Sigmoid colon (tissue), 6 donors: ENCODE measurements at regions not wholly inside any gene's neighbourhood (a gene's known extent, or its start where the extent isn't known, plus 50 kb on each side); places are given as distances from the start of the nearest gene placed in this dataset.

Experiments used
- DNase-seq: peaks from one replicate; pipeline ENCODE4 v3.0.0-alpha.2; 2019
- H3K27ac ChIP-seq, 4 donors: fragments of 200-600 bp; sonication (generic); one replicate each; pipeline ENCODE4 v1.5.1; 2016 to 2019; ENCODE audit warnings: mild to moderate bottlenecking in 1 of 4
- H3K27me3 ChIP-seq, 3 donors: fragments of 200-600 bp; sonication (generic); one replicate each; pipeline ENCODE4 v1.5.1; 2019; ENCODE audit warnings: mild to moderate bottlenecking in 1 of 3
- H3K36me3 ChIP-seq, 4 donors: fragments of 200-600 bp; sonication (generic); one replicate each; pipeline ENCODE4 v1.5.1; 2016 to 2019
- H3K4me1 ChIP-seq, 4 donors: fragments of 200-600 bp; sonication (generic); one replicate each; pipeline ENCODE4 v1.5.1; 2017 to 2019
- H3K4me3 ChIP-seq, 4 donors: fragments of 200-600 bp; sonication (generic); one replicate each; pipeline ENCODE4 v1.5.1; 2017 to 2019; ENCODE audit warnings: mild to moderate bottlenecking in 2 of 4, moderate library complexity in 1 of 4
- H3K9me3 ChIP-seq, 4 donors: fragments of 200-600 bp in 3 of 4; sonication (generic) in 3 of 4; one replicate each; pipeline versions ENCODE4 v1.5.1 to v1.6.1; 2013 to 2019
- EP300 ChIP-seq, 4 donors: sonication (generic); formaldehyde crosslinking; IDR thresholded peaks; one replicate each; pipeline ENCODE4 v1.6.1; 2017; ENCODE audit warnings: antibody characterized with exemption in 4 of 4
- POLR2A ChIP-seq, 2 donors: fragments of 450-650 bp; IDR thresholded peaks; one replicate each; pipeline ENCODE4 v1.6.1; 2016; ENCODE audit warnings: antibody characterized with exemption in 2 of 2, mild to moderate bottlenecking in 2 of 2, moderate library complexity in 2 of 2
- POLR2AphosphoS5 ChIP-seq, 4 donors: sonication (generic); formaldehyde crosslinking; IDR thresholded peaks; one replicate each; pipeline ENCODE4 v1.6.1; 2017; ENCODE audit warnings: antibody characterized with exemption in 4 of 4
- WGBS, 2 donors: extraction: QIAGEN DNeasy Blood & Tissue Kit; methylation state at CpG; one replicate each; pipeline ENCODE4 v1.1.7; 2013; 5-methylcytosine and 5-hydroxymethylcytosine counted together
- intact Hi-C: fragments of 100-400 bp; cut with DNase I; formaldehyde crosslinking; loops from one replicate; pipeline ENCODE4 v1.15.1; 2023
- TF ChIP-seq, protein P1 (sequence below), 4 experiments: fragments of 450-650 bp in 3 of 4; fragments of 200-600 bp in 1 of 4; IDR thresholded peaks; one replicate each; pipeline ENCODE4 v1.5.1; 2016 to 2019; ENCODE audit warnings: antibody characterized with exemption in 4 of 4, mild to moderate bottlenecking in 3 of 4, moderate library complexity in 2 of 4
- donor health status: healthy with polysubstance abuse.
- donor health status: healthy.

DNA sequence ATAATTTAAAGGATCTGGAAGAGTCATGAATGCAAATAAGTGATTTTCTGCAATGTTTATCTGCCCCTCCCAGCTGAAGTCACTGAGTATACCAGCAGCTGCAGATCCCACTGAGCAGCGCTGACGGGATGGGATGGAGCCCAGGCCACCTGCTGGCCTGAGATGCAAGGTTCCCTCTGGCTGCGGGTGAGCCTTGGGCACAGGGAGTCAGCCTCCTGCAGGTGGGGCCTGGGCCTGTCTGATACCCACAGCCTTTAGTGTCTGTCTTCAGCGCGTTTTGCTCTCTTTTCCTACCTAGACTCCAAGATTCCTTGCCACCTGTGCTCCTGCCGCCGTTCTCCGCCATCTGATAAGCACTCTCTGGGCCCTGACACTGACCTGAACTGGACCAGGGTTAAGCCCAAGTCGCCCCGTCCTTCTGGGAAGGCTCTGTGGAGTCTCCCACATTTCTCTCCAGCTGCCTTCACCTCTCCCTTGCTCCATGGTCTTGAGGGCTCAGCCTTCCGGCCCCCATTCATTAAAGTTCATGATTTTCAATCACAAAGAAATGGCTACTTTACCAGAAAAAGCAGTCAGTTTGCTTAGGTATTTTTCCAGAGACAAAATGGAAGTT is 223.1 kb upstream of the FAT1 start:
- no peak overlapping the region for H3K4me3 ChIP-seq
- H3K27ac ChIP-seq: no peak overlapping the region
- no peaks in the 10 kb centered on the region for H3K9me3 ChIP-seq
- H3K36me3 ChIP-seq: no peaks in the 10 kb centered on the region
- no peaks in the 10 kb centered on the region for H3K27me3 ChIP-seq
- intact Hi-C loops: no loop called here
- DNase-seq: no peak
- TF ChIP-seq POLR2A (IDR thresholded peaks at IDR 0.05): no peak
- TF ChIP-seq, protein P1, sequence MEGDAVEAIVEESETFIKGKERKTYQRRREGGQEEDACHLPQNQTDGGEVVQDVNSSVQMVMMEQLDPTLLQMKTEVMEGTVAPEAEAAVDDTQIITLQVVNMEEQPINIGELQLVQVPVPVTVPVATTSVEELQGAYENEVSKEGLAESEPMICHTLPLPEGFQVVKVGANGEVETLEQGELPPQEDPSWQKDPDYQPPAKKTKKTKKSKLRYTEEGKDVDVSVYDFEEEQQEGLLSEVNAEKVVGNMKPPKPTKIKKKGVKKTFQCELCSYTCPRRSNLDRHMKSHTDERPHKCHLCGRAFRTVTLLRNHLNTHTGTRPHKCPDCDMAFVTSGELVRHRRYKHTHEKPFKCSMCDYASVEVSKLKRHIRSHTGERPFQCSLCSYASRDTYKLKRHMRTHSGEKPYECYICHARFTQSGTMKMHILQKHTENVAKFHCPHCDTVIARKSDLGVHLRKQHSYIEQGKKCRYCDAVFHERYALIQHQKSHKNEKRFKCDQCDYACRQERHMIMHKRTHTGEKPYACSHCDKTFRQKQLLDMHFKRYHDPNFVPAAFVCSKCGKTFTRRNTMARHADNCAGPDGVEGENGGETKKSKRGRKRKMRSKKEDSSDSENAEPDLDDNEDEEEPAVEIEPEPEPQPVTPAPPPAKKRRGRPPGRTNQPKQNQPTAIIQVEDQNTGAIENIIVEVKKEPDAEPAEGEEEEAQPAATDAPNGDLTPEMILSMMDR (IDR thresholded peaks at IDR 0.05): no peak
- H3K4me1 ChIP-seq: peaks cover 0 to 20% (median 10%) of the 10 kb centered on the region in 4 donors
- 40 to 73% methylated on average over 11 of the region's 11 CpGs for WGBS, 2 donors

DNA sequence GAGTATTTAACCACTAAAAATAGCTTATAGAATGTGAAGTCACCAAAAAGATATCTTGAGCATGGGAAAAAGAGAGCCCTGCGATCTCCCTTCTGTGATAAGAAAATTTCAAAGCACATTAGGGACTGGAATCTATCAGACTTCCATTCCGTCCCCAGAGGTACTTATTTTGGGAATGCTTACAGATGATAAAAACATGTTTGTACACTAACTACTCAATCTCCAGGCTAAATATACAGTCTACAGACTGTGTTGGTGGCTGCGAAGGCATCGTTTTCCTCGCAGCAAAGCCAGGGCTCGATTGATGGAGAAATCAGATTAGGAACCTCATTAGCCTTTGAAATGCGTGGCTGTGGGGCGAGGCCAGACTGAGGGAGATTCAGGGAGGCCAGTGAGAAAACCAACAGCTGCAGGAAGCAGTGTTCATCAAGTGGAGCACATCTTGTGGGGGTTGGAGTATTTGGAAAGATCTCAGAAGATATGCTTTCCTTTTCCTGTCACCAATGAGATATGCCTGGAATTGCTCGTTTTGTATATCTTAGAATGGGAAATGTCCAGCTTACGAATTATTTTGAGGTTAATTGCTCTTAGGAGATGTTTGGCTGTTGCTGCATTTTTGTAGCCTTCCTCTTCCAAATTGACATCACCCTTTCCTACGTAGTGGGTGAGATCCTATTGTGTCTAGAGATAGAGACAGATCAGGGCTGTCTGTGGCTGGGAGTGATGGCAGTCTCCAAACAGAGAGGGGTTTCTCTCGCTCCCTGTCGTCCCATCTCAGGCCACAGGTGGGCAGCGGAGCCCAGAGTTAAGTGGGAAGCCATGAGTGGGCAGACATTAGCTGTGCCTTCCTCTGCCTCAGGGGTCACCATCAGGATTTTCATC is 224.9 kb upstream of the FAT1 start:
- H3K27ac ChIP-seq: peak overlapping the region in 1 of 4 donors; percentile 30
- H3K4me1 ChIP-seq: peaks cover 0 to 8% (median under 1%) of the 10 kb centered on the region in 4 donors
- intact Hi-C loops: no loop called here
- no peaks in the 10 kb centered on the region for H3K36me3 ChIP-seq
- 42 to 77% methylated on average over 14 of the region's 14 CpGs for WGBS, 2 donors
- TF ChIP-seq POLR2AphosphoS5 (IDR thresholded peaks at IDR 0.05) (no peak), POLR2A (IDR thresholded peaks at IDR 0.05) (no peak), EP300 (IDR thresholded peaks at IDR 0.05) (no peak)
- TF ChIP-seq, protein P1 (IDR thresholded peaks at IDR 0.05): no peak
- DNase-seq: no peak
- H3K9me3 ChIP-seq: no peaks in the 10 kb centered on the region
- H3K27me3 ChIP-seq: no peaks in the 10 kb centered on the region
- no peak overlapping the region for H3K4me3 ChIP-seq

- WGBS, 2 donors: 84 to 87% methylated on average over 6 of the region's 6 CpGs
- DNase-seq: no peak
- H3K4me1 ChIP-seq: peaks cover 0 to 8% (median 0%) of the 10 kb centered on the region in 4 donors
- H3K36me3 ChIP-seq: no peaks in the 10 kb centered on the region
- H3K9me3 ChIP-seq: no peaks in the 10 kb centered on the region
- no peak overlapping the region for H3K4me3 ChIP-seq
- H3K27ac ChIP-seq: no peak overlapping the region
- H3K27me3 ChIP-seq: no peaks in the 10 kb centered on the region
- intact Hi-C loops: no loop called here
- no peak for TF ChIP-seq POLR2AphosphoS5 (IDR thresholded peaks at IDR 0.05)
Observed at GRCh38 chr4:186949847-186950246, 226.2 kb upstream of the FAT1 start.

GRCh38 chr4:186952709-186953108 is 229.1 kb upstream of the FAT1 start:
- no peak for TF ChIP-seq POLR2A (IDR thresholded peaks at IDR 0.05)
- no peaks in the 10 kb centered on the region for H3K36me3 ChIP-seq
- no peaks in the 10 kb centered on the region for H3K27me3 ChIP-seq
- no peak for DNase-seq
- peaks cover 0 to 8% (median 0%) of the 10 kb centered on the region in 4 donors for H3K4me1 ChIP-seq
- H3K9me3 ChIP-seq: no peaks in the 10 kb centered on the region
- H3K27ac ChIP-seq: no peak overlapping the region
- intact Hi-C loops: no loop called here
- H3K4me3 ChIP-seq: no peak overlapping the region
- WGBS, 2 donors: 74 to 91% methylated on average over 3 of the region's 3 CpGs

DNA sequence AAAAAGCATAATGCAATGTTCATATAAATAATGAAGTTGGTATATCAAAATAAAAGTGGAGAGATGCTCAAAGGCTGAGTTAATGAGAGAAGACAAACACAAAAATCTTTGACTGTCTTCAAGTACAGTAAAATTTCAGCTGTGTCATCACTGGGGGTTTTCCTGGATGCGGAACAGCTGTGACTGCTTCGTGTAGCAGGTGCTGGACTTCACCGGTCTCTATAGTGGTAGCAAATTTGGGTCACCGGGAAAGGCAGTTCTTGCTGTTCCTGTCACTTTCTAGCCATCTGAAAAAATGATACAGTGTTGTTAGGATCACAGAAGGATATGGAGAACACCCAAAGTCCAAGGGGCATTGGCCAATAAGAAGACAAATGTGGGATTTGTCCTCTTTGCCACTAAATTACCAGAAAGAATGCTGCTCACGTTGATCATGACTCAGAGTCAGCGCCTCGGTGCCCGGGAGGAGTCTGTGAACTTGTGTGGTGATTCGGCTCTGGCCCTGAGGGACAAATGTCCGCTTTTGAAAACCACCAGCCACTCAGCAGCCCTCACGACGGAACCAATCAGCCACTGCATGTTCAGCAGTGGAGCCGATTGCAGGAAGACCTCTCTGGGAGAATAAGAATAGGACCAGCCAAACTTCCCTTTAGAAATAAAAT is 230.1 kb upstream of the FAT1 start:
- Histone ChIP-seq H3K27me3 (no peaks in the 10 kb centered on the region), H3K27ac (peak overlapping the region in 1 of 4 donors; percentile 39), H3K4me3 (no peak overlapping the region), H3K4me1 (peaks cover 0 to 3% (median 0%) of the 10 kb centered on the region in 4 donors), H3K9me3 (no peaks in the 10 kb centered on the region), H3K36me3 (no peaks in the 10 kb centered on the region)
- no peak for DNase-seq
- WGBS, 2 donors: 80 to 90% methylated on average over 13 of the region's 13 CpGs
- no peak for TF ChIP-seq POLR2AphosphoS5 (IDR thresholded peaks at IDR 0.05)
- no peak for TF ChIP-seq EP300 (IDR thresholded peaks at IDR 0.05)
- TF ChIP-seq, protein P1 (IDR thresholded peaks at IDR 0.05): no peak
- TF ChIP-seq POLR2A (IDR thresholded peaks at IDR 0.05): no peak
- intact Hi-C loops: no loop called here
